DMS114 treated with DMSO at 0.1 percent for 48 hours (cell line): ENCODE measurements at regions not wholly inside any gene's neighbourhood (a gene's known extent, or its start where the extent isn't known, plus 50 kb on each side); places are given as distances from the start of the nearest gene placed in this dataset.

ENCODE experiments used
- DNase-seq: peaks from one replicate; lab custom pipeline; 2025; ENCODE audit not compliant: unreplicated experiment; lab: John Stamatoyannopoulos, UW

DNA sequence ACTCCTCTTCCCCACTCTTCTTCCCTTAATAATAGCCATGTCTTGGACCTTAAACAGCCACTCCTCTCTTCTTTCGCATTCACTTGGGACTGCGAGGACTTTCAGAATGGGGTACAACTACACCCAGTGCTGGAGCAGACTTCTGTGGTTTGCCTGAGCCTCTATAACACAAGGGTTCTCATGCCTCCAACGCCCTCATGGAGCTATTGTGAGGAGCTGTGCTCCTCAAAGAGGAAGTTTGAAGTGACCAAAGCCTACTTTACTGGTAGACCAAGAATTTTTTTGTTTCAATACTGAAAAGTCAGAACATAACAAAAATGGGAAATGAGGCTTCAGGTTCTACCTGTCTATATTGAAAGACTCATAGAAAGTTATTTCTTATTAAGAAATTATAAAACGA is 316.4 kb downstream of the PIK3R1 start:
- DNase-seq = no peak

GRCh38 chr5:68533051-68533450 is 317.5 kb downstream of the PIK3R1 start:
- no peak for DNase-seq

- no peak for DNase-seq
Observed at GRCh38 chr5:68533571-68534084, 318.1 kb downstream of the PIK3R1 start.

GRCh38 chr5:68534131-68534940 is 318.8 kb downstream of the PIK3R1 start:
- no peak for DNase-seq

- no peak for DNase-seq
Observed at GRCh38 chr5:68534956-68535520, 319.5 kb downstream of the PIK3R1 start.

DNA sequence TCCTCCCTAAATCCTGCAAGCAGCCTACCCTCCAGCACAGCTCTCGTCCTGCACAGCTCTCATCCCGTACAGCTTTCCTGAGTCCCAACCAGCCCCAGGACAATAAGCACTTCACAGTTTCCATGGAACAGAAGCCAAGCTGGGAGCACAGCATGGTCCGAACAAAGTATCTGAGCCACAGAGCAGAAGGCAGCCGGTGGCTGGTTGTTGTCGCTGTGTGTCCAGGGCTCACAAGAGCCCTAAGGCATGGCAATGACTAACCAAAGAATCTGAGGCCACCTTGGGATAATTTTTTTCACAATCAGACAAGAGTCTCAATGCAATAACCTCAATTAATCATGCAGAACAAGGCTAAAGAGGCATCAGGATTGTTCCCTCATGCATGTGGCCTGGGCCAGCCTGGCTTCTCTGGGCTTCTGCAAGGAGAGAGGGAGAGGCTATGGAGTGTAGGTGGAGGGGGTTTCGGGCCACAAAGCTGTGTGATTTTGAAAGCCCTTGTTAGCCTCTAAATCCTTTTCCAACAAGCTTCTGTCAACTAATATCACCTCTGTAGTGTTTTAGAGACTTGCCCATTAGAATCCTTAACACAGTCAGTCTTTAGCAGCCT is 323.4 kb downstream of the PIK3R1 start:
- DNase-seq = no peak

DNA sequence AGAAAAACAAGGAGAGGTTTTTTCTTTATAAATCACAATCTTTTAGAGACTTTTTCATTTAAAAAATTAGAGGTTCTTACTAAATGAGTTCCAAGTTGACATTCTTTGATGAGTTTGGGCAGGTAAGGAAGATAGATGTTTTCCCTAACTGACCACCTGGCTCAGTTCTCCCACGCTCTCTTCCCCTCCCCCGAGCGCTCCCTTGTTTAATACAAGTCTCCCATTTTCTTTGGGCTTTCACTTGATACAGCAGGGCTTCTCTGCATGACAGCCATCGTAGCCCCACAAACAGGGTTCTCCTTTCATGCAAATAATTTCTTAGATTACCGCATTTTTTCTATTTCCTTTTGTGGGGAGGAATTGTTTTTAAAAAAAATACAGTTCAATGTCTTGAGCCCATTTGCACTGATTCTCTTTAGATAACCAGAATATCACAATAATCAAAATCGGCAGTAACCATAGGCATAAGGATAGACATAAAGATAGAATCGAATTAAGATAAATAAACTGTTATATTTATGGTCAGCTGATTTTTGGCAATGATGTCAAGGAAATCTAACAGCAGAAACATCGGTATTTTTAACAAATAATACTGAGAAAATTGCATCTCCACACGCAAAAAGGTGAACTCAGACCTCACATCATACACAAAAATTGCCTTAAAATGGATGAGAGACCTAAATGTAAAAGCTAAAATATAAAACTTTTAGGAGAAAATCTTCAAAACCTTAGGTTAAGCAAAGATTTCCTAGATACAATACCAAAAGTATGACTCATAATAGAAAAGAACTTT is 325.4 kb downstream of the PIK3R1 start:
- no peak for DNase-seq

- DNase-seq = no peak
Observed at GRCh38 chr5:68542207-68542606, 326.7 kb downstream of the PIK3R1 start.

GRCh38 chr5:68543212-68543611 is 327.7 kb downstream of the PIK3R1 start:
- DNase-seq = no peak

GRCh38 chr5:68544091-68544647 is 328.6 kb downstream of the PIK3R1 start:
- DNase-seq = no peak

DNA sequence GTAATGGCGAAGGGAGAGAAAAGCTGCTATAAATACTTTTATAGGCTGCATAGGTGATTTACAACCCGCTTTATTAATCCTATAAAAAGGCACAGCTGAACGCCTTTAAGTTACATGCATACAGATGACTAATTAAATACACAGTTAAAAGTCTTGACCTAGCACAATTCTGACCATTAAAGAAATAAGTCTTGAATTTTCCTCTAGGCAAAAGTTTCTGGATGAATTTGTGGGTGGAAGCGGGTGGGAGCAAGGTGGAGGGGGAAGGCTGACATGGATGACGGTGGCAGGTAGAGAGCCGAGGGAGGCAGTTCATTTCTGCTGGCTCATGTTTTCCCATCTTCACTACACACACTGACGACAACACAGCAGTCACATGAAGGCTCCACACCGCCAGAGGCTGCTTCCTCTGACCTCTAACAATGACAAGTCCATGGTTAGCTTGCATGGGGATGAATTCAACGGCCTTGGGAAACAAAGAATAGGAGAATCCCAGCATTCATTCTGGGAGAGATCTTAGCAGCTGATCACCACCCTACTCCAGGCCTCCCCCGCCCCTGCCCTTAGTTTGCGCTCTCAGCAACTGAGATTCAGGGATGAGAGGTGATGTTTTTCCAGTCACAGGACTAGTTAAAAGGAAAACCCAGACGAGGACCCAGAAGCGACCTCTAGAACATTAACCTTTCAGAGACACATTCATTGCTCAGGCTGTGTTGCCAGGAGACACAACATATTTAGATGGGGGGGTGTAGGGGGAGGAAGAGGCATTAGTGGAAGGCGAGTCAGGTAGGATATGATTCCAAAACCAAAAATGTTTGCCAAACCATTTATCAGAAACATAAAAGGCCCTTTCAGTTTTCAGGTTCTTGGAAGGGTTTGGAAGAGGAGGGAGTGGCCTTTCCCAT is 329.3 kb downstream of the PIK3R1 start:
- DNase-seq = no peak

DNA sequence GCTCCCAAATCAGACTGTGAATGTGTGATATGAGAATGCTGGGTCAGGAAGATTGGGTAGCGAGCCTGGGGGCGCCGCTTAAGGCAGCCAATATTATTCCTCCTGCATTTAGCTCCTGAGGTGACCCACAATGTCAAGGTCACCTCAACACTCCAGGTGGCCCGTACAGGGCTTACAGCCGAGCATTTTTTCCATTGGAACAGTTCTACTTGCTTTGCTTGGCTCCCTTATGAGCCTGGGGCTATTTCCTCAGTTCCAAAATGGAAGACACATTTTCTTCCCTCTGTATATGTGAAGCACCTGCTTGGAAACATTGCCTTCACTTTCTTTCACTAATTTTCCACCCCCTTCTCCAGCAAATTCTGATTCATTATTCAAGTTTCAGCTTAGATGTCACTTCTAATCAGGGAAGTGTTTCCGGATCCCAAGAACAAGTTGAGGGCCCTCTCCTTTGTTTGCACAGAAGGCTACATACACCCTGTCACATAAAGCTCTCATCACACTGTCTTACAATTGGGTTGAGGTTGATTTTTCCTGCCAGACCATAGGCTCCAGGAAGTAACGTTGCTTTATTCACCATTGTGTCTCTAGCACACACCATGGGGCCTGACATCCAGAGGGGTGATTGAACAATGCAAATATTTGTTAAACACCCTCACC is 330.2 kb downstream of the PIK3R1 start:
- no peak for DNase-seq

GRCh38 chr5:68547056-68547455 is 331.5 kb downstream of the PIK3R1 start:
- no peak for DNase-seq

DNA sequence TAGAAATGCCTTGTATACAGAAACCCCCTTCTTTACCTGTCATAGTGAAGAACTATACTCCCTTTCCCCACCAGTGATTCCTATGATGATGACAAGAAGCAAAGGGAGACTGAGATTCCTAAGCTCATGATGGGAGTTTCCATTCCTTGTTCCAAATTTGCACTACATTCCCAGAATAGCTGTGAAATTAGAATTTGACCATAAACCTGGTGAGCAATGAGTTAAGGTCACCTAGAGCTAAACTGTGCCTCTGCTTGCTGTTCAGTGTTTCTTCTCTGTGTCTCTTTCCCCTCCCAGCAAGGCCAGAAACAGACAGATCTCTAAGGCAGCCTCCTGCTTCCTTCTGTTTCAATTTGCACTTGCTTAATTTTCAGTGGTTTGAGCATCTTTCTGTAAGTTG is 332.1 kb downstream of the PIK3R1 start:
- no peak for DNase-seq

DNA sequence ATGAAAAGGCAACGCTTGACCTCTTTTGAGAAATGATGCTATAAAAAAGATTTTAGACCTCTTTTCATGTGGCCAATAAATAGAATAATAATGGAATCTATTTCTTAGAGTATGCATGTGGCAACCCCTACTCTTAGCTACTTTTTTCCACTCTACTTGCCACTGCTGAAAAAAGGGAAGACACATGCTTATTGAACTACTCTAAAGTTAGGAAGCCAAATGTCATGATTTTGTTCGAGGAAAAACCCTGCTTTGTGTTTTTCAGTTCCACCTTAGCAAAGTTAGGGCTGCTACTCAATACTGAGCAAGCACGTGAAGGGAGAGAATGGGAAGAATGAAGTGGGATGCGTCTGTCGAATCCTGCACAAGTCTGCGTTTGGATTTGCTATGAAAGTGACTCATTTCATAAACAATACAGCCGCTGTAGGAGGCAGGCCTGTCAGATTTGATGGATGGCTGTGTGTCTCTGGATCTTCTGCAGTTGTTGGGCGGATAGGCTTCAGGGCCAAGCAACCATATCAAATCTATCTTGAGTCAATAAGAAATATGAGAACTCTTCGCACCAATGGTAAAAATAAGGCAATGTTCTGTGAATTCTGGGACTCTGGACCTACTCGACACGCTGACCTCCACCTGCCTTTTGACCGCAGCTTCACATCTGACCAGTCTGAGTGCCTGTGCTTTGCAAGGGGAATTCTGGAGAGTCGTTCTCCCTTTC is 333.6 kb downstream of the PIK3R1 start:
- DNase-seq = no peak

DNA sequence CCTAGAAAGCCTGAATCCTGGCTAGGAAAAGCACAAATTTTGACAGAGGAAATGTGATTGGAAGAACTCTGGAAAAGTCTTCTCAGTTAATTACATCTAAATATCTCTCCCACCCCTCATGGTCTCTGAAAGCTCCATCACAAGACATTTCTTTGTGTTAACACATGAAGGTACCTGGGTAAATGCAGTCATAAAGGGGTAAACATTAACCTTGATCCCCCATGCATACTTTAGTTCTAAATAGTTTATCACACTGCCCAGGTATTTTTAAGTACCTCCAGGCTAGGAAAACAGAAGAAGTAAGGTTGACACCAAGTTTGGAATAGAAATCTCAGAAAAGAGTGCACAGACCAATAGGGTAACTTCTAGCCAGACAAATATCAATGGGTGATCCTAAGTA is 334.5 kb downstream of the PIK3R1 start:
- DNase-seq = no peak

- DNase-seq = no peak
Observed at GRCh38 chr5:68551436-68551835, 335.9 kb downstream of the PIK3R1 start.

DNA sequence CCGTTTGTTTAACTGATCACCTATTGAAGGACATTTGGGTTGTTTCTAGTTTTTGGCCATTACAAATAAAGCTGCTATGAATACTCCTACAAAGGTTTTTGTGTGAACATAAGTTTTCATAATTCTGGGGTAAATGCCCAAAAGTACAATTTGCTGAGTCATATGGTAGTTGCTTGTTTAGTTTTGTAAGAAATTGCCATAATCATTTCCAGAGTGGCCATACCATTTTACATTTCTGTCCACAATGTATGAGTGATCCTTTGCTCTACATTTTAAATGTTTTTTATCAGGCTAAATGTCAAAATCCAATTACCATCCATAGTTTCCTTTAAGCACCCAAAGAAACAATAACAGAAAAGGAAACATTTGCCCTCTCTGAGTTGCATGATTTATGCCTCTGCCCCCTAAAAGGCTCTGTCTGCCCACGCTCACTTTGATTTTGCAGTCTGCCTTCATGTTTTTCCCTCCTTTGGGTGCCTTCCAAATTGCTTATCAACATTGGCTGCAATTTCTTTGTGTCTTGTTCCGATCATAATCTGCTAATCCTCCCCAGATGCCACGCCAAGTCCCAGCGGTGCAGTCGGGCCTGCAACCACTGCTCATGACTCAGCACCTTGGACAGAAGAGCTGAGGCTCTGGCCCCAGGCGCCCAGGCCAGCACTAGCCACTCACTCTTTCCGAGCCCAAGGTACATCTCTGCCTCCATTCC is 339.2 kb downstream of the PIK3R1 start:
- no peak for DNase-seq
